ENCODE measurements at regions not wholly inside any gene's neighbourhood (a gene's known extent, or its start where the extent isn't known, plus 50 kb on each side); places are given as distances from the start of the nearest gene placed in this dataset.

DNA sequence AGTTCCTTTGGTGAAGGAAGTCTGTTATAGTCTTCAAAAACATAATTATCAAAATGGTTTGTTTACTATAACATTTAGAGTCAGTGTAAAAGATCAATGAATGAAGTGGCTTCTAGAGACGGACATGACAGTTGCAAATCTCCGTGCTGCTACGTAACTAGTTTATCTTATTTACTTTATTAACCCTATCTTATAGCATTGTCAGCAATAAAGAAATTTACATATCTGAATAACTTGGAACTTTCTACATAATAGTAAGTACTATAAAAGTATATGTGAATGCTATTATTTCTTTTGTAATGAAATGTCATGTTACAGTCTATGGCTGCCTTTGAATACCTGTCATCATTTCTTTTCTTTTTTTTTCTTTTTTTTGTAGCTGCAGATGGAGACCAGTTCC is 246.8 kb downstream of the PTH2R start:
- DNase-seq (ENCODE audit: low spot score): no peak
- no peak for TF ChIP-seq CTCF (IDR thresholded peaks at IDR 0.05)

DNA sequence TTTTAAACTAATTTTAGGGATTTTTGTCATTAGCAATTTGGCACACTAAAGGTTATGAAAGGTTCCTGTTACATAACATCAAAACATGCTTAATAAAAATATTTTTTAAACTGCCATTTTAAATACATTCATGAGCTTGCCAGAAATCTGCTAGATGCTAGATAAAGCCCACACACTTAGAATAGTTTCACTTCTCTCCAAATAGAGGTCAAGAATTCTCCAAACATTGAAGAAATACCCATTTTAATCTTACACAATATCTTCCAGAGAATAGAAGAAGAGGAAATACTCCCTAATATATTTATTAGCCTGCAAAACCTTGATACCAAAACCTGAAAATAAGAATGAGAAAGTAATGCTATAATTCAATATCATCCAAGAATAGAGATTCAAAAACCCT is 247.5 kb downstream of the PTH2R start:
- DNase-seq (ENCODE audit: low spot score) (no peak), ATAC-seq (ENCODE audit: low FRiP score) (no peak)
- TF ChIP-seq CTCF (IDR thresholded peaks at IDR 0.05): no peak

More for the DNA sequence above, 246.8 kb downstream of the PTH2R start:
- ATAC-seq (ENCODE audit: low FRiP score): no peak

DNA sequence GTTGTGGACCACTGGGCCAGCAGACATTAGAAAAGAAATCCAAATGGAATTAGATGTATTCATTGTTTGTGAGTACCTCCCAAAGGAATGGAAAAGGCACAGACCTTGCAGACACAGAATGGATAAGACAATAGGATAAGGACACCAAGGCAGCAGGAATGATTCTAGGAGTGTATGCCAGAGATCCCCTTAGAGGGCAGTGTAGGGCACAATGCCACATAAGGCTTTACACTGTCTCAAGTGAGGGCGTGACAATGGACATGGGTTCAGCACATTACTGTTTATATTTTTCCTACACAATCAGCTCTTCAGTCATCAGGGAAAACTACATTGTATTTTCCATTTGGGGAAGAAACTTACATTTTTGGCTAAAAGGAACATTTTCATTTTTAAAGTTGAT is 250.9 kb downstream of the PTH2R start:
- ATAC-seq (ENCODE audit: low FRiP score) (no peak), DNase-seq (ENCODE audit: low spot score) (no peak)
- TF ChIP-seq CTCF (IDR thresholded peaks at IDR 0.05): no peak

GRCh38 chr2:208669394-208669793 is 262.8 kb downstream of the PTH2R start:
- TF ChIP-seq CTCF (IDR thresholded peaks at IDR 0.05): no peak
- no peak for DNase-seq (ENCODE audit: low spot score)
- no peak for ATAC-seq (ENCODE audit: low FRiP score)

DNA sequence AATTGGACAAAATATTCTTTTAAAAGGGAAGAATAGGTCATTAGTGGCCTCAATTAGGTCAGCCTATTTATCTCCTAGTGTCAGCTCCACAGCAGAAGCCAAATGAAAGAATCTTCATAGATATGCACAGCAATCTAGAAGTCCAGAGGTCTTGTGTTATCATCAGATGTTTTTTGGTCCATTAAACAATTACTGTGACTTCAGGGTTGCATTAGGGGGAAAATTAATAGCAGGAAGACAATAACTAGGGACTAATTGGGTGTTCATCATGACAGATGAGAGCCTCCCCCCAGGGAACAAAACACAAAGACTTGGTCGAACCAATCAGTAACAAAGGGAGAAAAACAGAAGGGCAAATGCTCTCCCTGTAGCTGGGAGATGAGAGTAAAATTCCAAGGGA is 264.7 kb downstream of the PTH2R start:
- DNase-seq (ENCODE audit: low spot score) (no peak), ATAC-seq (ENCODE audit: low FRiP score) (no peak)
- no peak for TF ChIP-seq CTCF (IDR thresholded peaks at IDR 0.05)

DNA sequence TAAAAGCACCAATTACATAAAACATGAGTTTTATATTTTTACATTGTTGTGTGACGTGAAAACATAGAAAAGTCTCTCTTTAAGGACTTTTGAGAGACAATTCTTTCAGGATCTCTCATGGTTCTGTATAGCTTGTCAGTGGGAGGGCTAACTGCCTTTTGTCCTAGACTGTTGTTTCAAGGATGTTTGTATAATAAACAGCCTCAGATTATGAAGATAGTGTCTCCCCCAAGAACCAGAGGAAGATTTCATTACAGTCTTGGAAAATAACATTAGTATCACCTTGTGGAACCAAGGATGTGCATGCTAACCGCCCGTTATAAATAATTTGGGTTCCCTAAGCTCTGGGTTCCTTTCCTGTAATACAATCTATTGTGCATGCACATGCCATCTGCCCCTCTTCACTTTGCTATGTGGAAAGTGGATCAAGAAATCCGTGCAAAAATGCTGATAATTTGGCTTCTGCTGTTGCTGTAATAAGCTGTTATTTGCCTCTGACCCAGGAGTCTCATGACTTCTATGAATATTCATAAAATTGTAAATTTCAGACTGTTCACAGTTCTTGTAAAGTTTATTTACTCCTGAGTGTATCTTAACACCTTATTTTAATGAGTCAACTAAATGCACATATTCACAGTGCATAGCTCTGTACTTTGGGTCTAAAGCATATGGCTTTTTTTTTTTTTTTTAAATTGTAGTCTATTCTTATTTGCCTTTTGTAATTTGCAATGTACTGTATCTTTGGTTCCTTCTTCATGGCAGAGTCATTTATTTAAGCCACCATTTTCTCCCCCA is 265.5 kb downstream of the PTH2R start:
- no peak for TF ChIP-seq CTCF (IDR thresholded peaks at IDR 0.05)
- no peak for ATAC-seq (ENCODE audit: low FRiP score)
- no peak for DNase-seq (ENCODE audit: low spot score)

DNA sequence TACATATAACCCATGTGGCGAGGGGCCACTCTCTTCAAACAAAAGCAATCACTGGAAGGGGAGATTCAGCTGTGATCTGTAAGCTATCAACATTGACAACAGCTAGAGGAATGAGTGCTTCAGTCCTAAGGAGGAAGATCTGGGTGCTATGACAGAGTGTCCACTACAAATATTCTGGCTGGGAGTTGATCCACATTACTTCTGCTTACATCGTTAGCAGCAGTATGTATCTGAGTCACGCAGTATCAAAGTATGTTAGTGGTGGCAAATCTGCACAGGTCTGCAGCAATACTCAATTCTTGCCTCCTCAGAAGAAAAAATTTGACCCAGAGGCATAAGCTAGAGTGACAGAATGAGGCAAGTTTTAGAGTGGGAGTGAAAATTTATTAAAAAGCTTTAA is 267.0 kb downstream of the PTH2R start:
- ATAC-seq (ENCODE audit: low FRiP score) (no peak), DNase-seq (ENCODE audit: low spot score) (no peak)
- TF ChIP-seq CTCF (IDR thresholded peaks at IDR 0.05): no peak

Data from omental fat pad (tissue), 3 donors.